ENCODE measurements at regions not wholly inside any gene's neighbourhood (a gene's known extent, or its start where the extent isn't known, plus 50 kb on each side); places are given as distances from the start of the nearest gene placed in this dataset.

DNA sequence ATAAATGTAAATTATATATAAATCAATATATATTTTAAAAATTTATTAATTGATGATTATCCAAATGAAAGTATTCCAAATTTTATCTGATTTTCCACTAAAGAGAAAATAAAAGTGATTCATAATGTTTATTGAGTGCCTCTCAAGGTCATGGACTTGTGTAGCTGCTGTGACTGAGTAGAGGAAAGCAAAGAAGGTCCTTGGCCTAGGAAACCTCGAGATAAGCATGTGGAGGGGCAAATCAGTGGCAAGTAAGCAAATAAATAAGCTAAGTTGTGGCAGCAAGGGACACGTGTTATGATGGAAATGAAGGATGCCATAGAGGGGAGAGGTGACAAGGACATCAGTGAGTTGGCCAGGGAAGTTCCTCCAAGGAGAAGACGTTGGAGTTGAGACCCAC is 866.1 kb upstream of the ID2 start:
- no peak for TF ChIP-seq CTCF (IDR thresholded peaks at IDR 0.05)
- no peak for TF ChIP-seq EP300 (IDR thresholded peaks at IDR 0.05)
- no peak for TF ChIP-seq POLR2AphosphoS5 (IDR thresholded peaks at IDR 0.05)
